ENCODE measurements at regions not wholly inside any gene's neighbourhood (a gene's known extent, or its start where the extent isn't known, plus 50 kb on each side); places are given as distances from the start of the nearest gene placed in this dataset.

- no peak for TF ChIP-seq POLR2A (IDR thresholded peaks at IDR 0.05; ENCODE audit: low read depth, low read length)
- TF ChIP-seq POLR2AphosphoS5 (IDR thresholded peaks at IDR 0.05; ENCODE audit: low read depth, low read length) = no peak
- no peak for TF ChIP-seq TAF1 (IDR thresholded peaks at IDR 0.05; ENCODE audit: borderline replicate concordance, low read depth, low read length)
These were observed 1231.3 kb downstream of the EPHA7 start for GRCh38 chr6:92188016-92188415.
